ENCODE measurements at regions not wholly inside any gene's neighbourhood (a gene's known extent, or its start where the extent isn't known, plus 50 kb on each side); places are given as distances from the start of the nearest gene placed in this dataset.

- DNase-seq (ENCODE audit: low spot score), result no peak
- no peak for TF ChIP-seq CTCF (IDR thresholded peaks at IDR 0.05; ENCODE audit: borderline replicate concordance, control extremely low read depth, extremely low read depth, insufficient read depth, missing control alignments)
- in situ Hi-C loops (cut with MboI; ENCODE audit: low sequenced_read_pairs, unreplicated experiment), result no loop called here
Observed at GRCh38 chr5:99646011-99646647, 717.3 kb upstream of the CHD1 start.

DNA sequence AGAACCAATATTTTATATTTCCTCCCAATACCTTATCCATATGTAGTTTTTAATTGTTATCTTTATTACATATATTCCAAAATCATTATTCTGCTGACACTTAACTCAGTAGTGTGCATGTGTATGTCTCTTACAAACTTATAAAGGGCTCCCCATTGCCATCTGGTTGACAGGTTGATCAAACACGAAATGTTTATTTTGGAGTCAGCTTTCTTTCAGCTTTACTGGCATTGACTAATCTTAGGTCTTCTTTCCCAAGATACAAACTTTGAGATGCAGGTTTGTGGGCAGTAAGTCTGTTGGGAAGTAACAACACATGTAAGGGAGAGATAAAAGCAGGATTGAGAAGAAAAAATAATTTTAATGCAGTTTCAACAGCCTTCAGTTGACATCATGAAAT is 716.0 kb upstream of the CHD1 start:
- in situ Hi-C loops (cut with MboI; ENCODE audit: low sequenced_read_pairs, unreplicated experiment), result no loop called here

DNA sequence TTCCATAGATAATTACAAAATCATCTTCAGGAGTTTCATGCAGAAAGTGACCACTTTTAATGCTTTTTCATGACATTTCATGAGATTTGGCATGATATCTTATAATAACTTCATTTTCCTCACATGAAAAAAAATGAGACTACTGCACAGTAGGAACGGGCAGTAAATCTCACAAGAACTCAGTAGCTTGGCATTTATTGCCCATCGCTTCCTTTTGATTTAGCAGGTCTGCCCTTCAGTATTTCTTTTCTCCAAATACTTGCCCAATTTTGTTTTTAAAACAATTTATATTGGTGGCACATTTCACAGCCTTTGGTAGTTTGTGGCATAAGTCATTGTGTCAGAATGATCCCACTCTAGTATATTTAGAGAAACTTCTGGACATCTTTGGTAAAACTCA is 711.8 kb upstream of the CHD1 start:
- TF ChIP-seq CTCF (IDR thresholded peaks at IDR 0.05; ENCODE audit: borderline replicate concordance, control extremely low read depth, extremely low read depth, insufficient read depth, missing control alignments), result no peak
- no peak for DNase-seq (ENCODE audit: low spot score)
- in situ Hi-C loops (cut with MboI; ENCODE audit: low sequenced_read_pairs, unreplicated experiment), result no loop called here

More for the DNA sequence above, 716.0 kb upstream of the CHD1 start:
- DNase-seq (ENCODE audit: low spot score), result no peak
- no peak for TF ChIP-seq CTCF (IDR thresholded peaks at IDR 0.05; ENCODE audit: borderline replicate concordance, control extremely low read depth, extremely low read depth, insufficient read depth, missing control alignments)

DNA sequence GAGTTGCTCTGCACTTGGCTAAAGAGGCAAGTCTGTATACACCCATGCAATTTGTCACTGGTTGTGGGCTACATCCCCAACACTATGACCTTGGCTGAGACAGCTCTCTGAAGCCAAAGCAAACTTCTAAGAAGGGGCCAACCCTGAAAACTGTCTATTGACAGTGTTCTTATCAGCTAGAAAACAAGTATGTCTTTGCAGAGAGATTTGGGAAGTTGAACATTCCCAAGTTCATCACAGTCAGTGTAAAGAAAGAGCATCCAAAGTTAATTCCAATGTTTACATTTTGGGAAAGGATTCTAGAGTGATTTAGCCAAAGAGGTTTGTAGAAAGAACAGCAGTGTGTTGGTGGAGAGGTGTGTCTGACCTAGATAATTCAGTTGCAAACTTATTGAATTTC is 711.1 kb upstream of the CHD1 start:
- in situ Hi-C loops (cut with MboI; ENCODE audit: low sequenced_read_pairs, unreplicated experiment), result no loop called here
- no peak for TF ChIP-seq CTCF (IDR thresholded peaks at IDR 0.05; ENCODE audit: borderline replicate concordance, control extremely low read depth, extremely low read depth, insufficient read depth, missing control alignments)
- no peak for DNase-seq (ENCODE audit: low spot score)

DNA sequence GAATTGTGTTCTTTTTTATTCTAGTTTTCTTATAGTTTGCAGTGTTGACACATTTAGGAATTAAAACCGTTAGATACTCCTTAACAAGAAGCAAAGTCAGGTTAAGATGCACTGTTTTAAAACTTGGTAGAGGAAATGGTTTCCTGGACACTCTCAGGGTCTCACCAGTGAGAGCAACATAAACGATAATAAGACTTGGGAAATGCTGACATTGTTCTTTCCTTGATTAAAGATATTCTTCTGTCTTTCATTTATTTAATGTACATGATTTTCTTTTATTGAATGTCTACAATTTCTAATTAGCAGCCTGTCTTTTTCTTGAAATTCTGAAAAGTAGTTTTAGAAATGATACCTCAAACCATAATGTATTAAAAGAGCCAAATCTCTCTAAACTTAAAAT is 707.9 kb upstream of the CHD1 start:
- no peak for TF ChIP-seq CTCF (IDR thresholded peaks at IDR 0.05; ENCODE audit: borderline replicate concordance, control extremely low read depth, extremely low read depth, insufficient read depth, missing control alignments)
- DNase-seq (ENCODE audit: low spot score), result no peak
- in situ Hi-C loops (cut with MboI; ENCODE audit: low sequenced_read_pairs, unreplicated experiment), result no loop called here

- in situ Hi-C loops (cut with MboI; ENCODE audit: low sequenced_read_pairs, unreplicated experiment), result no loop called here
- no peak for DNase-seq (ENCODE audit: low spot score)
- TF ChIP-seq CTCF (IDR thresholded peaks at IDR 0.05; ENCODE audit: borderline replicate concordance, control extremely low read depth, extremely low read depth, insufficient read depth, missing control alignments), result no peak
Observed at GRCh38 chr5:99621772-99622681, 693.2 kb upstream of the CHD1 start.
